Smooth muscle cell (in vitro differentiated cells): ENCODE measurements at regions not wholly inside any gene's neighbourhood (a gene's known extent, or its start where the extent isn't known, plus 50 kb on each side); places are given as distances from the start of the nearest gene placed in this dataset.

Experiments used
- DNase-seq: peaks from one replicate; lab custom pipeline; 2025; ENCODE audit not compliant: unreplicated experiment; lab: John Stamatoyannopoulos, UW
- H2AFZ ChIP-seq: fragments of 200-600 bp; sonication (generic); 2 replicates; pipeline ENCODE4 v1.6.0; 2016; ENCODE audit warnings: antibody characterized with exemption, low read depth, mild to moderate bottlenecking
- H3F3A ChIP-seq: fragments of 200-600 bp; sonication (generic); 2 replicates; pipeline ENCODE4 v1.6.0; 2017; ENCODE audit warnings: antibody characterized with exemption, low read depth
- H3K27ac ChIP-seq: fragments of 200-600 bp; sonication (generic); 2 replicates; pipeline ENCODE4 v1.5.1; 2016; ENCODE audit warnings: low read depth, mild to moderate bottlenecking
- H3K27me3 ChIP-seq: fragments of 200-600 bp; sonication (generic); 2 replicates; pipeline ENCODE4 v1.6.1; 2016; ENCODE audit warnings: low read depth, mild to moderate bottlenecking
- H3K36me3 ChIP-seq: fragments of 200-600 bp; sonication (generic); 2 replicates; pipeline ENCODE4 v1.5.1; 2016; ENCODE audit warnings: low read depth
- H3K4me1 ChIP-seq: fragments of 200-600 bp; sonication (generic); 2 replicates; pipeline ENCODE4 v1.5.1; 2016; ENCODE audit warnings: low read depth
- H3K4me2 ChIP-seq: fragments of 200-600 bp; sonication (generic); 2 replicates; pipeline ENCODE4 v1.6.0; 2016; ENCODE audit warnings: mild to moderate bottlenecking
- H3K4me3 ChIP-seq: fragments of 200-600 bp; sonication (generic); 2 replicates; pipeline ENCODE4 v1.5.1; 2016; ENCODE audit warnings: mild to moderate bottlenecking
- H3K79me2 ChIP-seq: fragments of 200-600 bp; sonication (generic); 2 replicates; pipeline ENCODE4 v1.6.0; 2016; ENCODE audit warnings: low read depth, mild to moderate bottlenecking
- H3K9ac ChIP-seq: fragments of 200-600 bp; sonication (generic); 2 replicates; pipeline ENCODE4 v1.6.0; 2016; ENCODE audit warnings: low read depth
- H3K9me3 ChIP-seq: fragments of 200-600 bp; sonication (generic); replicated peaks from 2 replicates; pipeline ENCODE4 v1.5.1; 2016; ENCODE audit warnings: low read depth
- H4K20me1 ChIP-seq: fragments of 200-600 bp; sonication (generic); 2 replicates; pipeline ENCODE4 v1.6.0; 2016; ENCODE audit warnings: low read depth
- CTCF ChIP-seq: fragments of 200-600 bp; sonication (generic); IDR thresholded peaks from 2 replicates; pipeline ENCODE4 v1.5.1; 2017; ENCODE audit warnings: borderline replicate concordance, mild to moderate bottlenecking, antibody characterized with exemption; ENCODE audit not compliant: insufficient read depth, poor library complexity, severe bottlenecking
- WGBS: methylation state at CpG from one replicate; pipeline ENCODE4 v1.1.7; 2016; ENCODE audit warnings: low lambda C conversion rate; 5-methylcytosine and 5-hydroxymethylcytosine counted together

GRCh38 chr7:54860843-54861242, 101.8 kb upstream of the SEC61G start:
- H3K36me3 ChIP-seq = no peaks in the 10 kb centered on the region
- no peaks in the 10 kb centered on the region for H3K9me3 ChIP-seq
- no peak overlapping the region for H3K4me2 ChIP-seq
- no peak for DNase-seq
- H3K4me3 ChIP-seq = no peak overlapping the region
- TF ChIP-seq CTCF = no peak
- H3K9ac ChIP-seq = no peak overlapping the region
- no peak overlapping the region for H2AFZ ChIP-seq
- H3F3A ChIP-seq = no peaks in the 10 kb centered on the region
- no peaks in the 10 kb centered on the region for H3K4me1 ChIP-seq
- H3K27me3 ChIP-seq = no peaks in the 10 kb centered on the region
- no peak overlapping the region for H3K27ac ChIP-seq
- no peaks in the 10 kb centered on the region for H4K20me1 ChIP-seq
- no peaks in the 10 kb centered on the region for H3K79me2 ChIP-seq

DNA sequence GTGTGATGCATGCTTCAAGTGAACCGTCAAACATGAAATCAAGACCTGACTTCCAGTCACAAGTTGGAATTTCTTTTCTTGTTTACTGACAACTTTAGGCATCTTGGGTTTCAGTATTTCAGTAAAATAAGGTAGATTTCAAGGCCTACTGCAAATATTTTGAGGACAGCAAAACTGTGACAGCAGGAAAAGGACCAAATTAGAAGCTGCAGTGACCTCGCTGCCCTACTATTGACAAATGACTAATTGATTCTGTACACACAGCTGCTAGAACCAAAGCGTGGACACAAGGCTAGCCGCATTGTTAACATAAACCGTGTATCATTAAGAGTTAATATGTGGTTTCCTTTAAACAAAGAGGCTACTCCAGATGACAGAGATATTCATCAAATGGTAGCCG, 105.7 kb upstream of the SEC61G start:
- Histone ChIP-seq H4K20me1 (no peaks in the 10 kb centered on the region), H2AFZ (no peak overlapping the region), H3K9ac (no peak overlapping the region), H3K27ac (no peak overlapping the region), H3K4me2 (no peak overlapping the region), H3K4me3 (no peak overlapping the region), H3K4me1 (no peaks in the 10 kb centered on the region), H3K9me3 (no peaks in the 10 kb centered on the region), H3K27me3 (no peaks in the 10 kb centered on the region), H3K79me2 (no peaks in the 10 kb centered on the region), H3F3A (no peaks in the 10 kb centered on the region), H3K36me3 (no peaks in the 10 kb centered on the region)
- 69% methylated on average over 6 of the region's 6 CpGs for WGBS
- no peak for DNase-seq
- TF ChIP-seq CTCF = no peak

GRCh38 chr7:54869523-54869922, 110.5 kb upstream of the SEC61G start:
- Histone ChIP-seq H4K20me1 (no peaks in the 10 kb centered on the region), H3K27ac (no peak overlapping the region), H3K79me2 (no peaks in the 10 kb centered on the region), H3K9ac (no peak overlapping the region), H3K27me3 (no peaks in the 10 kb centered on the region), H2AFZ (no peak overlapping the region), H3F3A (no peaks in the 10 kb centered on the region), H3K4me2 (no peak overlapping the region), H3K4me1 (no peaks in the 10 kb centered on the region), H3K4me3 (no peak overlapping the region), H3K36me3 (no peaks in the 10 kb centered on the region), H3K9me3 (no peaks in the 10 kb centered on the region)
- no peak for DNase-seq
- no peak for TF ChIP-seq CTCF
- WGBS = 100% methylated on average over 1 of the region's 1 CpG

GRCh38 chr7:54874804-54875203, 115.8 kb upstream of the SEC61G start:
- Histone ChIP-seq H3F3A (no peaks in the 10 kb centered on the region), H3K4me3 (no peak overlapping the region), H3K79me2 (no peaks in the 10 kb centered on the region), H2AFZ (no peak overlapping the region), H3K27ac (no peak overlapping the region), H3K4me1 (no peaks in the 10 kb centered on the region), H4K20me1 (no peaks in the 10 kb centered on the region), H3K4me2 (no peak overlapping the region), H3K36me3 (no peaks in the 10 kb centered on the region), H3K9ac (no peak overlapping the region), H3K9me3 (no peaks in the 10 kb centered on the region), H3K27me3 (no peaks in the 10 kb centered on the region)
- 19% methylated on average over 1 of the region's 1 CpG for WGBS
- TF ChIP-seq CTCF = no peak
- no peak for DNase-seq
